ENCODE measurements at regions not wholly inside any gene's neighbourhood (a gene's known extent, or its start where the extent isn't known, plus 50 kb on each side); places are given as distances from the start of the nearest gene placed in this dataset.
"Not testable (repeated sequence)": the region's sequence is repeated elsewhere in the genome, so short reads cannot be mapped to it uniquely, and the experiment has no call there.

DNA sequence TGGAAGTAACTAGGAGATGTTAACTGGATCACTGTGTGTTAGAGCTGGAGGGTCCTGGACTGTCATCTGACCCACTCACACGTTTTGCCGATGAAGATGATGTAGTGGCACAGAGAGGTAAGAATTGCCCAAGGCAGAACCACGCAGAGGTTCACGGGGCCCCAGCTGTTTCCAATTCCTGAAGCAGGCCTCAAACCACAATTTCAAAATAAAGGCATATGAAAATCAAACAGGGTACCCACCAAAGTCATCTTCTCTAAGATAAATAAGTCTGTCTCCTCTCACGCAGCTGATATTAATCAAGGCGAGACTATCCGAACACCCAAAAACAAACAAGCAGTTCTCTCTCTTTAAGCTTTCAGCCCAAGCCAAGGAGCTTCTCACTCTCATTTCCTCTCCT is 113.3 kb upstream of the JCAD start:
- no peak for FAIRE-seq

DNA sequence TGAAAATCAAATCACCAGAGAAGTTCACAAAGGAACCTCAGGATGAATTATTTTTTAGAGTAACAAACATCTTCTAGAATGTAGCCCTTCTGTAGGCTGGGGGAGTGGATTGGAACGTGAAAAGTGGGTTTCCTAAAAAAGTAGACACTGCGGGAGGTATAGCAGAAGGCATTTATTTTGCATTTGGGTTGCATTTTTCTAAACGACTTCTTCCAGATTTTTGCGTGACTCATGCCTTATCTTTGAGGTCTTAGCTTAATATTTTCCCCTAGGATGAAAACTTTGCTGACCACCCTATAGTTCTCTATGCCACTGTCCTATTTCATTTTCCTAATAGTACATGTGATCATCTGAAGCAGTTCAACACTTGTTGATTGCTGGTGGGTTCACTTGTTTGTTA is 112.7 kb upstream of the JCAD start:
- DNase-seq (ENCODE audit: insufficient read length, low spot score) (no peak), FAIRE-seq (no peak)

More for the DNA sequence above, 113.3 kb upstream of the JCAD start:
- DNase-seq (ENCODE audit: insufficient read length, low spot score), result no peak

DNA sequence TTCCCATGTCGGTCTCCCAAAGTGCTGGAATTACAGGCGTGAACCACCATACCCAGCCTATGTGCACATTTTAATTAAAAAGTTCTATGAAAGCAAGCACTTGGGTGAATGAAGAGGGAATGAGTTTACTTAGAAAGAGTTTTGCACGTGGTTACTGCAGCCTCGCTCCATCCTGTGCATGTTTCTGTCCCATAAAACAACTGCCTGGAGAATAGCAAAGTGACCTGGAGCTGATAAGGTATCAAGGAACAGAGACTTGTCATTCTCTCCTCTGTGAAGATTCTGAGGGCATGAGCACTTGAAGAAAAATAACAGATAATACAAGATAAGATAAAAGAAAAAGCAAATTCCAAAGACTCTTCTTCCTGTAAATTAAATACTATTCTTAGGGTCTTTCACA is 112.2 kb upstream of the JCAD start:
- FAIRE-seq, result no peak
- no peak for DNase-seq (ENCODE audit: insufficient read length, low spot score)

DNA sequence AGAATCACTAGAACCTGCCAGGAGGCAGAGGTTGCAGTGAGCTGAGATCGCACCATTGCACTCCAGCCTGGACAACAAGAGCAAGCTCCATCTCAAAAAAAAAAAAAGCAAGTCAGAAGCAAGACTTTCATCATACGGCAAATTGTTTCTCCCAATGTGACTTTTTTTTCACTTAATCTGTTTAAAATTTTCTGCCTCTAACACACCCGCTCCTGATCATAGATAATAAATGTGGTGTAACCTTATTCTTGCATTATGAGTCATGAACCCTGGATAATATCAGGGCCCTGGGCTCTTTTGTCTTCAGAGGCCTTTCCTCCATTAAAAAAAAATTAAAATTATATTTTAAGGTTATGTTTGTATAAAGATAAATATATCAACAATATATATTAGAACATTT is 111.4 kb upstream of the JCAD start:
- FAIRE-seq, result no peak
- DNase-seq (ENCODE audit: insufficient read length, low spot score), result no peak

DNA sequence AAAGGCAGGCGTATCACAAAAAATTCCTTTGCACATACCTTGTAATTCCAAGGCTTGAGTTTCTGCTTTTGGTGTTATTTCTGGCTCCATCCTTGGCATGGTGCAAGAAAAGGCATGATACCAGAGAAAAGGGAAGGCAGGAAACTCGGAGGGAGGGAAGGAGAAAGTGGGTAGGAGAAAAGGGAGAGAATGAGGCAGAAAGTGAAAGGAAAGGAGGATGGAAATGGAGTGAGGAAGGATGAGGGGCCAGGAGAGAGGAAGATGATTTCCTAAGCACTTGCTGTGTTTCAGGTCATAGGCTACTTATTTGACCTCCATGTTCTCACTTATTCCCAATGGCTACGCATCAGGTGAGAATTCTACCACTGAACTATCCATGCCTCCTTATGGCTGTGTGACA is 110.8 kb upstream of the JCAD start:
- FAIRE-seq, result no peak

DNA sequence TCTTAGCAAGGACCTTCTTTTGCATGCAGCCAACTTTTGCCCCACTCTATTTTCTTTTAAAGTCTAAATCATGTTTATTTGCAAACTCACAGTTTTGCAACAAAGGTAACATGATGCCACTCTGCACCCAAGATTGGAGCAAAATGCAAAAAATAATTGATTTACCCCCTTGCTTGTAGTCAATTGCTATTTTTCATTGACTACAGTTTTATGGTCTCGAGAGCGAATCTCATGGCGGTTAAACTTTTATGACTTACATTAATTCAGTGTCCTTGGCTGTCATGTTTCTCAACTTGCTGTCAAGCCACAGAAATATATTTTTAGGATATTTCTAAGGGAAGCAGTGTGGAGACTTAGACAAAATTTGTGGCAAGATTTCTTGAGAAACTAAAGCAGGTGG is 110.0 kb upstream of the JCAD start:
- no peak for FAIRE-seq
- no peak for DNase-seq (ENCODE audit: insufficient read length, low spot score)

More for the DNA sequence above, 110.8 kb upstream of the JCAD start:
- no peak for DNase-seq (ENCODE audit: insufficient read length, low spot score)

DNA sequence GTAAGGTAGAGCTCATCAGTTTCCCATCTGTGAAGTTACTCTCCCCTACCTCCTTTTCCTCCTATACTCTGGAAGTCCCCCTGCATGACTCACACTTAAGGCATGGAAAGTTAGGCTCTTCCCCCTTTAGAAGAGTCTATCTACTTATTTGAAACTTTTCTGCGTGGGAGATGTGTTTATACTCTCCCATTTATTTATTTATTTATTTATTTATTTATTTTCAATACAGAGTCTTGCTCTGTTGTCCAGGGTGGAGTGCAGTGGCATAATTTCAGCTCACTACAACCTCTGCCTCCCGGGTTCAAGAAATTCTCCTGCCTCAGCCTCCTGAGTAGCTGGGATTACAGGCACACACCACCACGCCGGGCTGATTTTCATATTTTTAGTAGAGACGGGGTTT is 107.5 kb upstream of the JCAD start:
- FAIRE-seq, result no peak
- no peak for DNase-seq (ENCODE audit: insufficient read length, low spot score)

DNA sequence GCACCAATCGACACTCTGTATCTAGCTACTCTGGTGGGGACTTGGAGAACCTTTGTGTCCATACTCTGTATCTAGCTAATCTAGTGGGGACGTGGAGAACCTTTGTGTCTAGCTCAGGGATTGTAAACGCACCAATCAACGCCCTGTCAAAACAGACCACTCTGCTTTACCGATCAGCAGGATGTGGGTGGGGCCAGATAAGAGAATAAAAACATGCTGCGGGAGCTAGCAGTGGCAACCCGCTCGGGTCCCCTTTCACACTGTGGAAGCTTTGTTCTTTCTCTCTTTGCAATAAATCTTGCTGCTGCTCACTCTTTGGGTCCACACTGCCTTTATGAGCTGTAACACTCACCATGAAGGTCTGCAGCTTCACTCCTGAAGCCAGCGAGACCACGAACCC is 104.0 kb upstream of the JCAD start:
- not testable (repeated sequence) for DNase-seq (ENCODE audit: insufficient read length, low spot score); FAIRE-seq

DNA sequence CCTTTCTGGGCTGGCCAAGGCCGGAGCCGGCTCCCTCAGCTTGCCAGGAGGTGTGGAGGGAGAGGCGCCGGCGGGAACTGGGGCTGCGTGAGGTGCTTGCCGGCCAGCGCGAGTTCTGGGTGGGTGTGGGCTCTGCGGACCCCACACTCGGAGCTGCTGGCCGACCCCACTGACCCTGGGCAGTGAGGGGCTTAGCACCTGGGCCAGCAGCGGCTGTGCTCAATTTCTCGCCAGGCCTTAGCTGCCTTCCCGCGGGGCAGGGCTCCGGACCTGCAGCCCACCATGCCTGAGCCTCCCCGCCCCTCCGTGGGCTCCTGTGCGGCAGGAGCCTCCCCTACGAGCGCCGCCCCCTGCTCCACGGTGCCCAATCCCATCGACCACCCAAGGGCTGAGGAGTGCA is 103.4 kb upstream of the JCAD start:
- not testable (repeated sequence) for DNase-seq (ENCODE audit: insufficient read length, low spot score); FAIRE-seq

DNA sequence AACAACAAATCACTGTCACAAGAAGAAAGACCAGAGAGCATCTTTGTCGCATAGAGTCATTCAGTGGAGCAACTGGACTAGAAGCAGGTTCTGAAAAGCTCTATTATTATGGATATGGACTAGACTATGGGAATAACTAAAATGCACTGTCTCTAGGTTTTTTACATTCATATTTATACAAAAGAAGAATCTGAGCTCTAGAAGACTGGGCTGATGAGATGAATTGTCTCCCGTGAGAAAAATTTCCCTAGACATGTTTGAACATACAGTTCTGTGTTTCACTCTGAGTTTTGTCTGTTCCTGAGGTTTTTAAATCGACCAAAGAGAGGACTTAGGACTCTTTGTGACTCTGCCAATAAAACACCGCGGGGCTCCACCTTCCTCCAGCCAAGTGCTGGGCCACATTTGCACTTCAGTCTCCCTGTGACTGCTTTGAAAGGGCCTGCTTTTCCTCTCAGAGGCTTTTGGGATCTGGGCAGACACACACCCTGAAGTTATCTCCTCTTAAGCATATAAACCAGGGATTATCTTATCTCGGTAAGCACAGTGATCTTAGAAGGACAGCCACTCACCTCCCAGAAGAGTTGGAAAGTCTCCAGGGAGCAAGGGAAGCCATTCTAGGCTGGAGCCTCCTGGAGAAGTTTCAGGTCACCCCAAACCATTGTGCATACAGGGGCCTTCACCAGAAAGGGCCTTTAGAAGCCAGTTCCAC is 101.0 kb upstream of the JCAD start:
- FAIRE-seq, result no peak
- no peak for DNase-seq (ENCODE audit: insufficient read length, low spot score)

DNA sequence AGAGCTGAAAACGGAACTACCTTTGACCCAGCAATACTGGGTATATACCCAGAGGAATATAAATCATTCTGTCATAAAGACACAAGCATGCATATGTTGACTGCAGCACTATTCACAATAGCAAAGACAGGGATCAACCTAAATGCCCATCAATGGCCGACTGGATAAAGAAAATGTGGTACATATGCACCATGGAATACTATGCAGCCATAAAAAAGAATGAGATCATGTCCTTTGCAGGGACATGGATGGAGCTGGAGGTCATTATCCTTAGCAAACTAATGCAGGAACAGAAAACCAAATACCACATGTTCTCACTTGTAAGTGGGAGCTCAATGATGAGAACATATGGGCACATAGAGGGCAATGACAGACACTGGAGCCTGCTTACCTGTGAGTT is 100.2 kb upstream of the JCAD start:
- DNase-seq (ENCODE audit: insufficient read length, low spot score); FAIRE-seq: not testable (repeated sequence)

DNA sequence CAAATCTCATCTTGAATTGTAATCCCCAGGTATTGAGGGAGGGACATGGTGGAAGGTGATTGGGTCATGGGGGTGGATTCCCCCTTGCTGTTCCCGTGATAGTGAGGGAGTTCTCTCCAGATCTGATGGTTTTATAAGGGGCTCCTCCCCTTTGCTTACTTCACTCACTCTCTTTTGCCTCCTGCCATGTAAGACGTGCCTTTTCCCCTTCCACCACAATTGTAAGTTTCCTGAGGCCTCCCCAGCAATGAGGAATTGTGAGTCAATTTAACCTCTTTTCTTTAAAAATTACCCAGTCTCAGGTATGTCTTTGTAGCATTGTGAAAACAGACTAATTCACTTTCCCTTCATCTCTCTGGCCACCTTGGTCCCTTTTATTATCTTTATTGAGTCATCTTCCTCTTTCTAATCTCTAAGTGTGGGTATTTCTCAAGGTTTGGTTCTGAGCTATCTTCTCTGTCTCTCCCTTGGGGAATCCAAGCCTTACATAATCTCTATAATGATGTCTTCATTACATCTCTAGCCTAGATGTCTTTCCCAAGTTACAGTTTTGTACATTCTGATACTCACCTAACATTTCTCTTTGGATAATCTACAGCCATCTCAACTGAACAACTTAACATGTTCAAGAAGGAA is 99.1 kb upstream of the JCAD start:
- FAIRE-seq, result no peak
- no peak for DNase-seq (ENCODE audit: insufficient read length, low spot score)

DNA sequence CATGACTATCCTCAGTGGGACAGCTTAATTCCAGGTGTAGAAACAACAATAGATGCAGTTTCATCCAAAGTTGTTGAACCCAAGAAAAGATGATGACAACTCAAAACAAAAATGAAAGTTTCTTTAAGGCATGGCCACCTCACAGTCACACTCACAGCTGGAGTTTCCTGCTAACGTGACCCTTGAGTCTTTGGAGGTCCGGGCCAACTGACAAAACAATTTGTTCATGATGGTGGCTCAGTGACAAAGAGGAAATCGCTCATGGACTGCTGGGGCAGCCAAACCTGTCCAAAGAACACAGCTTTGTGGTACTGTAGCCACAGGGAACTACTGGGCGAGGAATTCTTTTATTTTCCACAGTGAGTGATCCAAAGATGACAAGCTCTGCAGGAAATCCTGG is 96.0 kb upstream of the JCAD start:
- DNase-seq (ENCODE audit: insufficient read length, low spot score) (no peak), FAIRE-seq (peak; percentile 76)

DNA sequence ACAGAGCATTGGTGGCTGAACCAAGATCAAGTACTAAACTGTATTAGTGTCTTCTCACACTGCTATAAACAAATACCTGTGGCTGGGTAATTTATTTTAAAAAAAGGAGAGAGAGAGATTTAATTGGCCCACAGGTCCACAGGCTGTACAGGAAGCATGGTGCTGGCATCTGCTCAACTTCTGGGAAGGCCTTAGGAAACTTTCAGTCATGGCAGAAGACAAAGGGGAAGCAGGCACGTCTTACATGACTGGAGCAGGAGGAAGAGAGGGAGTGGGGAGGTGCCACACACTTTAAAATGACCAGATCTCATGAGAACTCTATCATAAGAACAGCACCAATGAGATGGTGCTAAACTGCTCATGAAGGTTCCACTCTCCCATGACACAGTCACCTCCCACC is 95.2 kb upstream of the JCAD start:
- FAIRE-seq, result no peak
- no peak for DNase-seq (ENCODE audit: insufficient read length, low spot score)

DNA sequence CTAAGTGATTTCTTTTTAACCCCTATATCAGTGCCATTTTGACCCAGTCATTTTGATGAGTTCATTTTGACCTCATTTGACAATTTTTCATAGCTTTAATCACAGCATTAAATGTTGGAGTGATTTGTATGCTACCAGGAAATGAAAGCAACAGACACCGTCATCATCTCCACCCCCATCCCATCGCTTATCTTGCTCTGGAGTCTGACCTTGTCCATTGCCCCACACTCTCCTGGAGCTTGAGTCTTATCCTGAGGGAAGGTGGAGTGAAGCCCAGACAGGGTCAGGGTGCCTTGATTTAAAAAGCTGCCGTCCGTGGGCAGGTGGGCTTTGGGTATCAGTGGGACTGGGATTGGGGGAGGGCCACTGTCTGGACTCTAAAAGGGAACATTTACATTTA is 94.7 kb upstream of the JCAD start:
- DNase-seq (ENCODE audit: insufficient read length, low spot score), result no peak

DNA sequence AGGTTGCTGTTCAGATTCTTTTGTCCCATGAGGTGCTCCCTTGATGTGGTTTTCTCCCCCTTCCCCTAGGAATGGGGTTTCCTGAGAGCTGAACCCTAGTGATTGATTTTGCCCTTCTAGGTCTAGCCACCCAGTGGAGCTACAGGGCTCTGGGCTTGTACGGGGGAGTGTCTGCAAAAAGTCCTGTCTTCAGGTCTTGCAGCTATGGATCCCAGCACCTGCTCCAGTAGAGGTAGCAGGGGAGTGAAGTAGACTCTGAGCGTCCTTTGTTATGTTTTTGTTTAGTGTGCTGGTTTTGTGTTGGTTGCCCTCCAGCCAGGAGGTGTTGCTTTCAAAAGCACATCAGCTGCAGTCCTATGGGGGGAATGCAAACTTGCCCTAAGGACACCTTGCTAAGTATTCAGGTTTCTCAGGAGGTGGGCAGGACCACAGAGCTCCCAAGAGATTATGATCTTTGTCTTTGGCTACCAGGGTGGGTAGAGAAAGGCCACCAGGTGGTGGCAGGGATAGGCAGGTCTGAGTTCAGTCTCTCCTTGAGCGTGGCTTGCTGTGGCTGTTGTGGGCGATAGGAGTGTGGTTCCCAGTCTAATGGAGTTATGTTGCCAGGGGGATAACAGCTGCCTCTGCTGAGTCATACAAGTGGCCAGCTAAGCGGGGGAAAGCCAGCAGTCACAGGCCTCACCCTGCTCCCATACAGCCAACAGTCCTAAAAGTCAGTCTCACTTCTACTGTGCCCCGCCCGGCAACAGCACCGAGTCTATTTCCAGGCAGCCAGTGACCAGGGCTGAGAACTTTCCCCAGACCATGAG is 92.4 kb upstream of the JCAD start:
- DNase-seq (ENCODE audit: insufficient read length, low spot score) (no peak), FAIRE-seq (no peak)

More for the DNA sequence above, 94.7 kb upstream of the JCAD start:
- FAIRE-seq, result no peak

DNA sequence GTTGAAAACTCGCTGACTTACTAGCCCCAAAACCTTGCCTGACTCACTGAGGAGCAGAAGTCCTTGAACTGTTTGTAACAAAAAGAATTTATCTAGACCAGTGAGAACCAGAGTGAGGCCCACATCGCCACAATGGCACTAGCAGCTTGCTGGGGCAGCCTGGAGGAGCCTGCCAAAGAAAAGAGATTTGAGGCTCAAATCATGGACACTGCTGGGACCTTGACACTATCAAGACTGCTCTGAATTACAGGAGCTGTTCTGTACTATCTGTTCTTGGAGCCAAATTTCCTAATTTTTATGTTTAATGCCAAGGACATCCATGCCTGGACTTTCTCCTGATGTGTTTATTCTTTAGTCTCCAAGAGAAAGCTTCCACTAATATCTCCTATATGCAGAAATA is 82.0 kb upstream of the JCAD start:
- FAIRE-seq, result no peak
- DNase-seq (ENCODE audit: insufficient read length, low spot score), result no peak

DNA sequence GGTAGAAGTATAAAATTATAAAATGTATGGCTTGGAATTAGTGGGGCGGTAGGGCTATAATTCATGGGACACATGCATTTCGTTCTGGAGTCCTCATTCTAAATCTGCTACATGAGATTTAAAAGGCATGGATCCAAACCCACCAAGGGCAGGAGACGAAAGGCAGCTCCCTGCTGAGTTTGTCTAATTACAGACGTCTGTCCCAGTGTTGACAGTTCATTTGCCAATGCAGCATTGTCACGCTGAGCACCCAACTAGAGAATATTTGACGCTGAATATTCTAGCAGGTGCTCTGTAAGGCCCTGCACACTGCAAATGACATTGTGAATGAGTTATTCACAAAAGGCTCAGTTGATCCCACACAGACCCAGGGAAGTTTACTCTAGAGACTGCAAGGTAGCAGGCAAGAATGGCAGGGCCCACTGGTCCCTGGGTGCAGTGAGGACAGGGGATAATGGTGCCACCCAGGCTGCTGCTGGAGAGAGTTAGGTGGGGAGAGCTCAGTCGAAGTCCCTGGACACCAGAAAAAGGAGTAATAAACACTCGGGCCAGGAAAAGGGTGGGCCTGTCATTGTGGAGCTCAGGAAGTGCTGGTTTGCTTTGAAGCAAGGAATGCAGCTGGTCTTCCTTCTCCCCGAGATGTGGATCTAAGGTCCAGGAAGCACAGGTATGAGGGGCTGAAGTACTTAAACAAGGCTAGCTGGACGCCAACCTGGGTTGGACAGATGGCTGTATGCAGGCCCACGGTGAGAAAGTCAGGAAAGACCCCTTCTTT is 75.0 kb upstream of the JCAD start:
- DNase-seq (ENCODE audit: insufficient read length, low spot score), result no peak
- FAIRE-seq, result no peak

DNA sequence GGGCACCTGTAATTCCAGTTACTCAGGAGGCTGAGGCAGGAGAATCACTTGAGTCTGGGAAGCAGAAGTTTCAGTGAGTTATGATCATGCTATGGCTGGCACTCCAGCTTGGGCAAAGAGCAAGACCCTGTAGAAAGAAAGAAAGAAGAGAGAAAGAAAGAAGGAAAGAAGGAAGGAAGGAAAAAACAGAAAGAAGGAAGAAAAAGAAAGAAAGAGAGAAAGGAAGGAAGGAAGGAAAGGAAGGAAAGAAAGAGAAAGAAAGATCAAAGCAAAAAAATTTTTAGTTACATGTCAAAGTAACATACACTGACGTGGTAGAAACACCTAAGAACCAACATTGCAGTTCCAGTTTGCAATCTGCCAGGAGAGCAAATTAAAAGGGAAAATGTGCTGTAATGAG is 73.8 kb upstream of the JCAD start:
- no peak for FAIRE-seq

DNA sequence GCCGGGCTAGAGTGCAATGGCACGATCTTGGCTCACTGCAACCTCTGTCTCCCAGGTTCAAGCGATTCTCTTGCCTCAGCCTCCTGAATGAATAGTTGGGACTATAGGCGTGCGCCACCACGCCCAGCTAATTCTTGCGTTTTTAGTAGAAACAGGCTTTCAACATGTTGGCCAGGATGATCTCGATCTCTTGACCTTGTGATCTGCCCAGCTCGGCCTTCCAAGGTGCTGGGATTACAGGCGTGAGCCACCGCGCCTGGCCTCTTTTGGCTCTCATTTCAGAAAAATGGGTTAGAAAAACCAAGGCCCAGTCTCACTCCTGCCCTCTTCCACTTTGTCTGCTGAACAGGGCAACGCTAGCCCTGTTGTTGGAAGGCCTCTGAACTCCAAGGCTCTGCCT is 72.0 kb upstream of the JCAD start:
- not testable (repeated sequence) for DNase-seq (ENCODE audit: insufficient read length, low spot score); FAIRE-seq

More for the DNA sequence above, 73.8 kb upstream of the JCAD start:
- DNase-seq (ENCODE audit: insufficient read length, low spot score), result no peak

DNA sequence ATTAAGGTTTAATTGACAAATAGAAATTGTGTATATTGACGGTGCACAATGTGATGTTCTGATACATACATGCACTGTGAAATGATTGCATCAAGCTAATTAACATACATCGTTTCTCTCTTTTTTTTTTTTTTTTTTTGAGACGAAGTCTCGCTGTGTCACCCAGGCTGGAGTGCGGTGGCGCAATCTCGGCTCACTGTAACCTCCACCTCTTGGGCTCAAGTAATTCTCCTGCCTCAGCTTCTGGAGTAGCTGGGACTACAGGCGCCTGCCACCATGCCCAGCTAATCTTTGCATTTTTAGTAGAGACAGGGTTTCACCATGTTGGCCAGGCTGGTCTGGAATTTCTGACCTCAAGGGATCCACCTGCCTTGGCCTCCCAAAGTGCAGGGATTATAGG is 69.9 kb upstream of the JCAD start:
- not testable (repeated sequence) for DNase-seq (ENCODE audit: insufficient read length, low spot score); FAIRE-seq

Data from GM19239 (cell line).